ENCODE measurements at regions not wholly inside any gene's neighbourhood (a gene's known extent, or its start where the extent isn't known, plus 50 kb on each side); places are given as distances from the start of the nearest gene placed in this dataset.

- no peak for TF ChIP-seq EZH2 (IDR thresholded peaks at IDR 0.05; ENCODE audit: low read depth)
- TF ChIP-seq, protein P1, sequence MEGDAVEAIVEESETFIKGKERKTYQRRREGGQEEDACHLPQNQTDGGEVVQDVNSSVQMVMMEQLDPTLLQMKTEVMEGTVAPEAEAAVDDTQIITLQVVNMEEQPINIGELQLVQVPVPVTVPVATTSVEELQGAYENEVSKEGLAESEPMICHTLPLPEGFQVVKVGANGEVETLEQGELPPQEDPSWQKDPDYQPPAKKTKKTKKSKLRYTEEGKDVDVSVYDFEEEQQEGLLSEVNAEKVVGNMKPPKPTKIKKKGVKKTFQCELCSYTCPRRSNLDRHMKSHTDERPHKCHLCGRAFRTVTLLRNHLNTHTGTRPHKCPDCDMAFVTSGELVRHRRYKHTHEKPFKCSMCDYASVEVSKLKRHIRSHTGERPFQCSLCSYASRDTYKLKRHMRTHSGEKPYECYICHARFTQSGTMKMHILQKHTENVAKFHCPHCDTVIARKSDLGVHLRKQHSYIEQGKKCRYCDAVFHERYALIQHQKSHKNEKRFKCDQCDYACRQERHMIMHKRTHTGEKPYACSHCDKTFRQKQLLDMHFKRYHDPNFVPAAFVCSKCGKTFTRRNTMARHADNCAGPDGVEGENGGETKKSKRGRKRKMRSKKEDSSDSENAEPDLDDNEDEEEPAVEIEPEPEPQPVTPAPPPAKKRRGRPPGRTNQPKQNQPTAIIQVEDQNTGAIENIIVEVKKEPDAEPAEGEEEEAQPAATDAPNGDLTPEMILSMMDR (conservative IDR thresholded peaks at IDR 0.05), result no peak
Measured at GRCh38 chr13:90899416-90899815, 448.1 kb upstream of the MIR17HG start.
